Prostate gland (tissue), 2 donors: ENCODE measurements at regions not wholly inside any gene's neighbourhood (a gene's known extent, or its start where the extent isn't known, plus 50 kb on each side); places are given as distances from the start of the nearest gene placed in this dataset.

Experiments
- POLR2A ChIP-seq: fragments of 450-650 bp; IDR thresholded peaks from one replicate; pipeline ENCODE4 v1.6.1; 2016; ENCODE audit warnings: antibody characterized with exemption, mild to moderate bottlenecking
- POLR2AphosphoS5 ChIP-seq: sonication (generic); formaldehyde crosslinking; IDR thresholded peaks from one replicate; pipeline ENCODE4 v1.6.1; 2017; ENCODE audit warnings: antibody characterized with exemption
- TF ChIP-seq, protein P1 (sequence below), 4 experiments: fragments of 200-600 bp in 2 of 4; fragments of 450-650 bp in 2 of 4; sonication (generic) in 2 of 4; IDR thresholded peaks; 1 replicate in 3 of 4; 2 replicates in 1 of 4; pipeline ENCODE4 v1.5.1; 2016 to 2019; ENCODE audit warnings: antibody characterized with exemption in 4 of 4, mild to moderate bottlenecking in 2 of 4, moderate library complexity in 2 of 4

DNA sequence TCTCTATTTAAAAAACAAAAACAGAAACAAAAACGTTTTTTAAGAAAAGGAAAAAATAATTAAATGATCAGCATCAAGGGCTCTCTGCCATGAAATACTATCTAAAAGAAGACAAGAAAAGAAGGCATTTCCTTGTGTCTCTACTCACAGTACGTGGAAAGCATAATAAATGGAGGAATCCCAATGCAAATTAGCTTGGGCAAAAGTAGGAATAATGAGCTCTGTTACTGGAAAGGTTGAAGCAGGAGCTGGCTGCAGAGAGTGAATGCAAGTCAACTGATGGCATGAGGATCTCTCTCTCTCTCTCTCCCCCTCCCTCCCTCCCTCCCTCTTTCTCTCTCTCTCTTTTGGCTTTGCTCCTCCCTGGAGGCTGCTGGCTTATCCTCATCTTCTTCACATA, 85.9 kb downstream of the TBX3 start:
- TF ChIP-seq, protein P1, sequence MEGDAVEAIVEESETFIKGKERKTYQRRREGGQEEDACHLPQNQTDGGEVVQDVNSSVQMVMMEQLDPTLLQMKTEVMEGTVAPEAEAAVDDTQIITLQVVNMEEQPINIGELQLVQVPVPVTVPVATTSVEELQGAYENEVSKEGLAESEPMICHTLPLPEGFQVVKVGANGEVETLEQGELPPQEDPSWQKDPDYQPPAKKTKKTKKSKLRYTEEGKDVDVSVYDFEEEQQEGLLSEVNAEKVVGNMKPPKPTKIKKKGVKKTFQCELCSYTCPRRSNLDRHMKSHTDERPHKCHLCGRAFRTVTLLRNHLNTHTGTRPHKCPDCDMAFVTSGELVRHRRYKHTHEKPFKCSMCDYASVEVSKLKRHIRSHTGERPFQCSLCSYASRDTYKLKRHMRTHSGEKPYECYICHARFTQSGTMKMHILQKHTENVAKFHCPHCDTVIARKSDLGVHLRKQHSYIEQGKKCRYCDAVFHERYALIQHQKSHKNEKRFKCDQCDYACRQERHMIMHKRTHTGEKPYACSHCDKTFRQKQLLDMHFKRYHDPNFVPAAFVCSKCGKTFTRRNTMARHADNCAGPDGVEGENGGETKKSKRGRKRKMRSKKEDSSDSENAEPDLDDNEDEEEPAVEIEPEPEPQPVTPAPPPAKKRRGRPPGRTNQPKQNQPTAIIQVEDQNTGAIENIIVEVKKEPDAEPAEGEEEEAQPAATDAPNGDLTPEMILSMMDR (IDR thresholded peaks at IDR 0.05): no peak
- TF ChIP-seq POLR2A (no peak), POLR2AphosphoS5 (no peak)
